ENCODE measurements at regions not wholly inside any gene's neighbourhood (a gene's known extent, or its start where the extent isn't known, plus 50 kb on each side); places are given as distances from the start of the nearest gene placed in this dataset.
A peak's percentile ranks its signal among the peaks of the same experiment; 100 is the strongest.

DNA sequence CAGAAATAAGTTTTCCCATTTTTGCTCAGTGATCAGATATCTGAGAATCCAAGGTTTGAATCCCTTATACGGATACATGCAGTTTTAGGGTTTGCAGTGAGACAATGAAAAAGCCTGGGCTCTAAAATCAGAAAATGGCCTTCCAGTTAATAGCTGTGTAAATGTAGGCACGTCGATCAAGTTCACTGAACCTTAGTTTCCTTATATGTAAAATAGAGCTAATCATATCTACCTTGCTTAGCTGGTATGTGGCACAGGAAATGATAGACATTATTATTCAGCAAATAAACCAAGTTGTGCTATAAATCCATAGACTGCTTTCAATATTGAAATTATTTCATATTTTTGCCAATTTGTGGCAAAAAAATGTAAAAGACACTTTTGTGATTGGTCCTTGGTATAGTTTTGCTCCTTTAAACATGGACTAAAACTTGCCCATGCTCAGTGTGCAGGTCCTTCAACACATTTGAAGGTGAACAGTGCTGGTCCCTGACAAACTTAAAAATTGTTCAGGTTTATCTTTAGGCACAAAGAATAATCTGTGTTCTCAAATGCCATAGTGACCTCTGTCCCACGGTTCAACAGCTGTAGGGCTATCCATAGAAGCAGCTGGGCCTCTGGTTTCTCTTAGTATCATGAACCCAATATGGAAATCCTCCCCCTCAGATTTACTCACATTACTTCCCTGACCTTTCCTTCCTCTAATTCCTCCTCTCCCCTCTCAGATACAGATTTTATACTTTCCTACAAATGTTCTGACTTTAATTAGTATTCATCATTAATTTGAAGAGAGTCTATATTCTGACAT lies 51.0 kb downstream of the CCDC54 start:
- Mint-ChIP-seq H3K27ac (peak overlapping the region in 1 of 2 donors; percentile 6), H3K27me3 (peaks cover 0 to 2% of the 10 kb centered on the region in 2 donors), H3K36me3 (no peaks in the 10 kb centered on the region), H3K4me1 (peaks cover 19 to 26% (median 21%) of the 10 kb centered on the region in 3 donors), H3K9me3 (no peaks in the 10 kb centered on the region), H3K4me3 (no peak overlapping the region)
- ATAC-seq (replicated peaks in 1 of 4) (no peak), DNase-seq (no peak)
- POLR2A ChIA-PET, result no interaction called here
- peaks cover 5 to 23% of the 10 kb centered on the region in 2 experiments for H3K4me1 ChIP-seq (ENCODE audit: control insufficient read depth in 1 of 2, extremely low read depth in 1 of 2, insufficient read depth in 2 of 2, low read length in 2 of 2)
- WGBS (ENCODE audit: insufficient coverage), result 62% methylated on average over 1 of the region's 4 CpGs
- H3K36me3 ChIP-seq (ENCODE audit: control insufficient read depth in 2 of 2, extremely low read depth in 1 of 2, insufficient read depth in 1 of 2, low read length in 1 of 2), result no peaks in the 10 kb centered on the region
- H3K4me3 ChIP-seq (ENCODE audit: control insufficient read depth in 1 of 2, extremely low read depth in 1 of 2, low read length in 1 of 2), result no peak overlapping the region
- CTCF ChIA-PET, result interaction anchor here (1.2 to 2.4 kb wide), 4 partner anchors 13 to 192 kb away, joined by 3 to 9 read pairs (median 6); no protein-coding TSS in a partner anchor
- no peaks in the 10 kb centered on the region for H3K9me3 ChIP-seq
- H3K27ac ChIP-seq (ENCODE audit: low read length), result no peak overlapping the region
- H3K27me3 ChIP-seq (replicated peaks in 1 of 2; ENCODE audit: control insufficient read depth in 2 of 2, extremely low read depth in 1 of 2, insufficient read depth in 2 of 2, low read length in 1 of 2), result peaks cover 0 to 16% of the 10 kb centered on the region in 2 experiments

DNA sequence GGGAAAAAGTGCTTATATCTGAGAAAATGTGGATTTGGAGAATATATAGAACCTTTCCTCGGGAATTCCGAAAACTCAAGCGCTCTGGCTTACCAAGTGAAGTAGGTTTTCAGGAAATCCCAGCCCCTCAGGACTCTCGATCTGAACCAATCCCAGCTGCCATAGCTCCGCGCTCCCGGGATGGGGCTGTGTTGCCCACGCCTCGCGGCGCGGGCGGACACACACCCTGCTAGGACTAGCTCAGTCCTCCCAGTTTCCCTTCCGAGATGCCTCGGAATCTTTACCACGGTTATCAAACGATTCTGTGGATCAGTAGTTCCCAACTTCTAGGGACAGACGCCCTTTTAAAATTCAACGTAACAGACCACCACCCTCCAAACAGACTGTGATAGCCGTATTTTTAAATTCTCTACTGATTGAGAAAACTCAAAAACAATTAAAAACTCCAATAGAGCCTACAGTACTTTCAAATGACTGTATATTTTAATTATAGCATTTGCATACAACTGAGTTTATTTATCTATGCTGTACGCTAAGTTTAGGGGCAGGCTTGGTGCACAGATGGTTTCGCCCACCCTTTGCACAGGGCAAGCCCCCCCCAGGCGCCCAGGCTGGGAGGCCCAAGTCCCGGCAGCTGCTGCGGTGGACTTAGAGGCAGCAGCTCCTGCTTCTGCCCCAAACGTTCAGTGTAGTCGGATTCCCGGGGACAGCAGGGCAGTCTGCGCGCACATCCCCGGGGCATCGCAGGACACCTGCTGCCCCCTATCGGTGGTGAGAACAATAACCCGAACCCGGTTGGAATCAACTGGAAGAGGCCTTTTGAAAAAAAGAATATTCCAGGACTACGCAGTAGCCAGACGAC lies 52.3 kb downstream of the CCDC54 start:
- ChIA-PET POLR2A (no interaction called here), CTCF (interaction anchor here (0.7 to 2.6 kb wide), 15 partner anchors 9 to 491 kb away, joined by 3 to 22 read pairs (median 4); no protein-coding TSS in a partner anchor)
- Mint-ChIP-seq H3K4me1 (peaks cover 19 to 26% (median 21%) of the 10 kb centered on the region in 3 donors), H3K4me3 (peak overlapping the region; percentile 77 to 88 (median 86)), H3K9me3 (no peaks in the 10 kb centered on the region), H3K27ac (peak overlapping the region in 1 of 2 donors; percentile 66), H3K36me3 (no peaks in the 10 kb centered on the region), H3K27me3 (peaks cover 0 to 2% of the 10 kb centered on the region in 2 donors)
- H3K9me3 ChIP-seq, result no peaks in the 10 kb centered on the region
- WGBS (ENCODE audit: insufficient coverage), result 41% methylated on average over 33 of the region's 37 CpGs
- no peaks in the 10 kb centered on the region for H3K36me3 ChIP-seq (ENCODE audit: control insufficient read depth in 2 of 2, extremely low read depth in 1 of 2, insufficient read depth in 1 of 2, low read length in 1 of 2)
- DNase-seq, result peak in 33 of 35 experiments; percentile 6 to 75 (median 36)
- H3K4me1 ChIP-seq (ENCODE audit: control insufficient read depth in 1 of 2, extremely low read depth in 1 of 2, insufficient read depth in 2 of 2, low read length in 2 of 2), result peaks cover 5 to 23% of the 10 kb centered on the region in 2 experiments
- peaks cover 0 to 16% of the 10 kb centered on the region in 2 experiments for H3K27me3 ChIP-seq (replicated peaks in 1 of 2; ENCODE audit: control insufficient read depth in 2 of 2, extremely low read depth in 1 of 2, insufficient read depth in 2 of 2, low read length in 1 of 2)
- H3K4me3 ChIP-seq (ENCODE audit: control insufficient read depth in 1 of 2, extremely low read depth in 1 of 2, low read length in 1 of 2), result peak overlapping the region; percentile 73 to 85
- no peak overlapping the region for H3K27ac ChIP-seq (ENCODE audit: low read length)
- ATAC-seq (replicated peaks in 1 of 4), result peak; percentile 26 to 68 (median 47)

DNA sequence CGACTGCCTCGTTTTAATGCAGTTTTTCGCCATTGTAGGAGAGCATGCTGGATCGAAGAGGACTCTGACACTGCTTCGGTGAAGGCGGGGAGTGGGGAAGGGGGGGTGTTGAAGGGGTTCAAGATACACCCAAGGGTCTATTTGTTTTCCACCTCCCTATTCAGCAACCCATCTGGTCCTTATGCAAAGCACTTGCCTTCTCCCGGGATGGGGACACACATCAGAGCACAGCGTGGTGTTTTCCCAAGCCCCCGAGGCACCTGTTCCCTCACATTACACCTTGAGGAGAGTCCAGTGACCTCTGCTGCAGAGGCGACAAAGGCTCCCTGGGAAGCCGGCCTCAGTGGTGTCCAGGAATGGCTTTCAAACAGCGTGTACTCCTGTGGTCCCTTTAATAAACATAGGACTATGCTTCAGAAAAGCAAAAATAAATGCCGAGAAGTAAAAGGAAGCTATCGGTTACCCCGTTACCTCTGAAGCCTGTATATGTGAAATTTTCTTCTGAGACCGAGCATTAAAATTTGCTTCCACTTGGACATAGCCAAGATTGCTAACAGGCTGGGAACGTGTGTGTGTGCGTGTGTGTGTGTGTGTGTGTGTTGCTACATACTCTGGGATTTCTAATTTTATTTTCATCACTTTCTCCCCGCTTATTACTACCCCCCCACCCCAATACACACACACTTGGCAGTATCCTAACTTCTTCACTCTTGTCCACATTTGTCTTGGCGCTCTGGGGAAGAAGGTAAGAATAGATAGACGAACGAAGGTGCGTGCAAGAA lies 53.2 kb downstream of the CCDC54 start:
- peaks cover 5 to 23% of the 10 kb centered on the region in 2 experiments for H3K4me1 ChIP-seq (ENCODE audit: control insufficient read depth in 1 of 2, extremely low read depth in 1 of 2, insufficient read depth in 2 of 2, low read length in 2 of 2)
- no peaks in the 10 kb centered on the region for H3K9me3 ChIP-seq
- no peaks in the 10 kb centered on the region for H3K9me3 Mint-ChIP-seq
- H3K36me3 ChIP-seq (ENCODE audit: control insufficient read depth in 2 of 2, extremely low read depth in 1 of 2, insufficient read depth in 1 of 2, low read length in 1 of 2), result no peaks in the 10 kb centered on the region
- peaks cover 0 to 5% of the 10 kb centered on the region in 2 donors for H3K27me3 Mint-ChIP-seq
- ChIA-PET POLR2A (no interaction called here), CTCF (interaction anchor here (0.7 to 2.6 kb wide), 10 partner anchors 10 to 702 kb away, joined by 3 to 22 read pairs (median 6); no protein-coding TSS in a partner anchor)
- 17% methylated on average over 9 of the region's 23 CpGs for WGBS (ENCODE audit: insufficient coverage)
- peaks cover 0 to 16% of the 10 kb centered on the region in 2 experiments for H3K27me3 ChIP-seq (replicated peaks in 1 of 2; ENCODE audit: control insufficient read depth in 2 of 2, extremely low read depth in 1 of 2, insufficient read depth in 2 of 2, low read length in 1 of 2)
- peaks cover 19 to 26% (median 21%) of the 10 kb centered on the region in 3 donors for H3K4me1 Mint-ChIP-seq
- H3K36me3 Mint-ChIP-seq, result no peaks in the 10 kb centered on the region
- H3K27ac Mint-ChIP-seq, result peak overlapping the region; percentile 31 to 66
- peak overlapping the region; percentile 73 to 85 for H3K4me3 ChIP-seq (ENCODE audit: control insufficient read depth in 1 of 2, extremely low read depth in 1 of 2, low read length in 1 of 2)
- peak in 3 of 4 experiments; percentile 2 to 14 (median 4) for ATAC-seq (replicated peaks in 1 of 4)
- peak overlapping the region; percentile 77 to 88 (median 86) for H3K4me3 Mint-ChIP-seq
- H3K27ac ChIP-seq (ENCODE audit: low read length), result no peak overlapping the region
- peak in 4 of 35 experiments; percentile 2 to 22 (median 8) for DNase-seq

DNA sequence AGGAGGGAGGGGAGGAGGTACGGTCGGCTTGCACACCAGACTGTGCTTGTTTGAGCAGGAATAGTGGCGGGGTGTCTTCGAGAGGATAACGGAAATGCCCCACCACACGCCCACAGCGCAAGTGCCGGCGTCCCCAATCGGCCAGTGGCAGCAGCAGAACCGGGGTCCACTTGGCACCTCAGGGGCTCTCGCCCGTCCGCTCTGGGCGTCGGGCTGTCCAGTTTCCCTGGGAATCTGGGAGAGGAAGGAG lies 53.7 kb downstream of the CCDC54 start:
- peaks cover 19 to 26% (median 21%) of the 10 kb centered on the region in 3 donors for H3K4me1 Mint-ChIP-seq
- H3K9me3 Mint-ChIP-seq, result no peaks in the 10 kb centered on the region
- POLR2A ChIA-PET, result interaction anchor here in 1 of 2 donors (0.6 kb wide), 1 partner anchor 92 kb away, joined by 5 read pairs; the partner anchor contains the start of gene BBX
- H3K4me3 ChIP-seq (ENCODE audit: control insufficient read depth in 1 of 2, extremely low read depth in 1 of 2, low read length in 1 of 2), result peak overlapping the region; percentile 73 to 85
- CTCF ChIA-PET, result interaction anchor here (0.6 to 2.6 kb wide), 8 partner anchors 10 to 702 kb away, joined by 3 to 22 read pairs (median 6); no protein-coding TSS in a partner anchor
- H3K4me1 ChIP-seq (ENCODE audit: control insufficient read depth in 1 of 2, extremely low read depth in 1 of 2, insufficient read depth in 2 of 2, low read length in 2 of 2), result peaks cover 5 to 23% of the 10 kb centered on the region in 2 experiments
- H3K36me3 ChIP-seq (ENCODE audit: control insufficient read depth in 2 of 2, extremely low read depth in 1 of 2, insufficient read depth in 1 of 2, low read length in 1 of 2), result no peaks in the 10 kb centered on the region
- no peak overlapping the region for H3K27ac ChIP-seq (ENCODE audit: low read length)
- WGBS (ENCODE audit: insufficient coverage), result under 1% methylated on average over 16 of the region's 16 CpGs
- peaks cover 0 to 5% of the 10 kb centered on the region in 2 donors for H3K27me3 Mint-ChIP-seq
- ATAC-seq (replicated peaks in 1 of 4) (peak; percentile 33 to 52 (median 46)), DNase-seq (peak in 17 of 35 experiments; percentile 1 to 49 (median 16))
- no peaks in the 10 kb centered on the region for H3K36me3 Mint-ChIP-seq
- no peaks in the 10 kb centered on the region for H3K9me3 ChIP-seq
- H3K27ac Mint-ChIP-seq, result peak overlapping the region in 1 of 2 donors; percentile 31
- peak overlapping the region; percentile 77 to 88 (median 86) for H3K4me3 Mint-ChIP-seq
- H3K27me3 ChIP-seq (replicated peaks in 1 of 2; ENCODE audit: control insufficient read depth in 2 of 2, extremely low read depth in 1 of 2, insufficient read depth in 2 of 2, low read length in 1 of 2), result peaks cover 0 to 16% of the 10 kb centered on the region in 2 experiments

DNA sequence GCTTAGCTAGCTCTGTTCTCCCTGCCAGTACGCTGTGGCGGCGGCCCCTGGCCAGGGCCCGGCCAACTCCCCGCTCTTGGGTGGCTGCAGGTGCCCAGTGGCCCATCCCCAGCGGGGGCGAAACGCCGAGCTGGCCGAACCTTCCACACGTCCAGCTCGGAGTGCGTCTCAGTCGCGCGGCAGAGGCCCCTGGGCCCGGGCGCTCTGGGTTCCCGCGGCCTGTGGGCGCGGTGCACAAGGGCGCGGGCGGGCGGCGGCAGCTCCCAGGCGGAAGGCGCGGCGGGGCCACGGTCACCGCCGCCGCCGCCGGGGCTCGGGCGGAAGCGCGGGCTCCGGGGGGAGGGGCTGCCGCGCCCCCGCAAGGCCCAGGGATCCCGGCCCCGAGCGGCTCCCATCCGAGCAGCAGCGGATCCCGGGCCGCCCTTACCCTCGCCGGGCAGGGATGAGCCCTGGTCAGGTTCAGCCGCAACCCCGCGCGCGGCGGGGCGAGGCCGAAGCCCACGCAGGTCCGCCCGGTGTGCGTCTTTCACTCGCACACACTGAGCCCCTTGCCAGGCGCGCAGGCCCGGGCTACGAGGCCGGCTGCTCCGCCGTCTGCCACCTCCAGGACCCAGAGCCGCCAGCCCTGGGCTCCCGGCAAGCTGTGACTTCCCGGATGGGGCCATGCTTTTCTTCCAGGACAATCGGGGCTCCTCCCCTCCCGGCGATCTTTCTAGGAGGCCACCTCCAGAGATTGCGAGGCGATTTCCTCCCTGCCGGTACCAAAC lies 54.2 kb downstream of the CCDC54 start:
- ChIA-PET CTCF (interaction anchor here (0.6 to 2.6 kb wide), 5 partner anchors 11 to 183 kb away, joined by 3 to 22 read pairs (median 13); no protein-coding TSS in a partner anchor), POLR2A (interaction anchor here in 1 of 2 donors (0.6 kb wide), 2 partner anchors 92 to 158 kb away, joined by 5 read pairs; partner anchors contain the start of gene BBX)
- whole genome bisulfite sequencing (ENCODE audit: insufficient coverage), result under 1% methylated on average over 80 of the region's 83 CpGs
- no peaks in the 10 kb centered on the region for H3K36me3 ChIP-seq (ENCODE audit: control insufficient read depth in 2 of 2, extremely low read depth in 1 of 2, insufficient read depth in 1 of 2, low read length in 1 of 2)
- Mint-ChIP-seq H3K4me1 (peaks cover 19 to 26% (median 21%) of the 10 kb centered on the region in 3 donors), H3K9me3 (no peaks in the 10 kb centered on the region), H3K36me3 (no peaks in the 10 kb centered on the region), H3K4me3 (peak overlapping the region; percentile 83 to 88 (median 88)), H3K27me3 (peaks cover 0 to 5% of the 10 kb centered on the region in 2 donors), H3K27ac (peak overlapping the region; percentile 50 to 66)
- peak overlapping the region; percentile 73 to 85 for H3K4me3 ChIP-seq (ENCODE audit: control insufficient read depth in 1 of 2, extremely low read depth in 1 of 2, low read length in 1 of 2)
- H3K4me1 ChIP-seq (ENCODE audit: control insufficient read depth in 1 of 2, extremely low read depth in 1 of 2, insufficient read depth in 2 of 2, low read length in 2 of 2), result peaks cover 5 to 23% of the 10 kb centered on the region in 2 experiments
- ATAC-seq (replicated peaks in 1 of 4) (peak; percentile 68 to 82 (median 76)), DNase-seq (peak in 24 of 35 experiments; percentile 5 to 61 (median 18))
- H3K27ac ChIP-seq (ENCODE audit: low read length), result no peak overlapping the region
- H3K9me3 ChIP-seq, result no peaks in the 10 kb centered on the region
- H3K27me3 ChIP-seq (replicated peaks in 1 of 2; ENCODE audit: control insufficient read depth in 2 of 2, extremely low read depth in 1 of 2, insufficient read depth in 2 of 2, low read length in 1 of 2), result peaks cover 0 to 16% of the 10 kb centered on the region in 2 experiments
